ENCODE measurements at regions not wholly inside any gene's neighbourhood (a gene's known extent, or its start where the extent isn't known, plus 50 kb on each side); places are given as distances from the start of the nearest gene placed in this dataset.

- intact Hi-C loops (cut with DNase I), result loop anchor here in 1 of 2 donors (5.0 kb wide), 1 partner anchor 53 kb away; no protein-coding TSS in a partner anchor
- DNase-seq, result no peak
- no peak for ATAC-seq
Measured at GRCh38 chr11:110379261-110379660, 50.5 kb upstream of the FDX1 start.

- no peak for ATAC-seq
- intact Hi-C loops (cut with DNase I), result loop anchor here in 1 of 2 donors (5.0 kb wide), 2 partner anchors 52 to 438 kb away; no protein-coding TSS in a partner anchor
- DNase-seq, result no peak
Measured at GRCh38 chr11:110379936-110380335, 49.8 kb upstream of the FDX1 start.

All from left cardiac atrium (tissue), 4 donors.